Right lobe of liver (tissue), 4 donors: ENCODE measurements at regions not wholly inside any gene's neighbourhood (a gene's known extent, or its start where the extent isn't known, plus 50 kb on each side); places are given as distances from the start of the nearest gene placed in this dataset.

Experiments
- POLR2A ChIP-seq: fragments of 450-650 bp; IDR thresholded peaks from one replicate; pipeline ENCODE4 v1.6.1; 2017; ENCODE audit warnings: antibody characterized with exemption, mild to moderate bottlenecking
- TF ChIP-seq, protein P1 (sequence below), 4 donors: fragments of 200-600 bp in 3 of 4; fragments of 450-650 bp in 1 of 4; IDR thresholded peaks; one replicate each; pipeline versions ENCODE4 v1.5.1 to v1.8.0; 2016 to 2022; ENCODE audit warnings: antibody characterized with exemption in 4 of 4, mild to moderate bottlenecking in 2 of 4
- donor health status: DM: no; HTN: no; CAD: no.
- donor health status: DM: no; HTN: no; CAD: no.
- donor health status: DM: no; HTN: yes; CAD: no.

DNA sequence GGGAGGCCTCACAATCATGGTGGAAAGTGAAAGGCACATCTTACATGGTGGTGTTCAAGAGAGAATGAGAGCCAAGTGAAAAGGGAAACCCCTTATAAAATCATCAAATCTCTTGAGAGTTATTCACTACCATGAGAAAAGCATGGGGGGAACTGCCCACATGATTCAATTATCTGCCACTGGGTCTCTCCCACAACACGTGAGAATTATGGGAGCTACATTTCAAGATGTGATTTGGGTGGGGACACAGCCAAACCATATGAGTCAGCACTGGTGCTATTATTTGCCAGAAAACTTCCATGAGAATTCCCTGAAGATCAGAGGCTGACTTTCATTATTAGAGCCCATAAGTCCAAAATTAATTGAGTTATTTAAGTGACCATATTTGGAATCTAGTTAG lies 1001.2 kb upstream of the POT1 start:
- no peak for TF ChIP-seq POLR2A
- TF ChIP-seq, protein P1, sequence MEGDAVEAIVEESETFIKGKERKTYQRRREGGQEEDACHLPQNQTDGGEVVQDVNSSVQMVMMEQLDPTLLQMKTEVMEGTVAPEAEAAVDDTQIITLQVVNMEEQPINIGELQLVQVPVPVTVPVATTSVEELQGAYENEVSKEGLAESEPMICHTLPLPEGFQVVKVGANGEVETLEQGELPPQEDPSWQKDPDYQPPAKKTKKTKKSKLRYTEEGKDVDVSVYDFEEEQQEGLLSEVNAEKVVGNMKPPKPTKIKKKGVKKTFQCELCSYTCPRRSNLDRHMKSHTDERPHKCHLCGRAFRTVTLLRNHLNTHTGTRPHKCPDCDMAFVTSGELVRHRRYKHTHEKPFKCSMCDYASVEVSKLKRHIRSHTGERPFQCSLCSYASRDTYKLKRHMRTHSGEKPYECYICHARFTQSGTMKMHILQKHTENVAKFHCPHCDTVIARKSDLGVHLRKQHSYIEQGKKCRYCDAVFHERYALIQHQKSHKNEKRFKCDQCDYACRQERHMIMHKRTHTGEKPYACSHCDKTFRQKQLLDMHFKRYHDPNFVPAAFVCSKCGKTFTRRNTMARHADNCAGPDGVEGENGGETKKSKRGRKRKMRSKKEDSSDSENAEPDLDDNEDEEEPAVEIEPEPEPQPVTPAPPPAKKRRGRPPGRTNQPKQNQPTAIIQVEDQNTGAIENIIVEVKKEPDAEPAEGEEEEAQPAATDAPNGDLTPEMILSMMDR (IDR thresholded peaks at IDR 0.05): no peak
